ENCODE measurements at regions not wholly inside any gene's neighbourhood (a gene's known extent, or its start where the extent isn't known, plus 50 kb on each side); places are given as distances from the start of the nearest gene placed in this dataset.

DNA sequence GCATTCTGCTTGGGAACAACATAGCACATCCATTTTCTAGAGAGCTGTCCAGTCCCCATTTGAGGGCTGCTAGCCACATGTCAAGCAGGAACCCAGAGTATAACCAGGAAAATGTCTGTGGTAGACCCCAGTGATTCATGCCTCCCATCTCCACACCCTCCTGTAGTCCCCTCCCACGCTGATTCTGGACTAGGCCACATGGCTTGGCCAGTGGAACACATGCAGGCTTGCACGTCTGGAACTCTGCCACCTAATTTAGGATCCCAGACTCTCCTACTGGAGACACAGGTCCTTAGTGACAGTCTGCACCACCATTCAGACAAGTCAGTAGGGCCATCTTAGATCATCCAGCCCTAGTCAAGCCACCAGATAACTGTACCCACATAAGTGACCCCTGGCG lies 149.8 kb downstream of the ZIC5 start:
- no peak for DNase-seq

GRCh38 chr13:99819967-99820366 lies 151.6 kb downstream of the ZIC5 start:
- DNase-seq = no peak

- no peak for DNase-seq
These were observed 155.2 kb downstream of the ZIC5 start for GRCh38 chr13:99816321-99816720.

DNA sequence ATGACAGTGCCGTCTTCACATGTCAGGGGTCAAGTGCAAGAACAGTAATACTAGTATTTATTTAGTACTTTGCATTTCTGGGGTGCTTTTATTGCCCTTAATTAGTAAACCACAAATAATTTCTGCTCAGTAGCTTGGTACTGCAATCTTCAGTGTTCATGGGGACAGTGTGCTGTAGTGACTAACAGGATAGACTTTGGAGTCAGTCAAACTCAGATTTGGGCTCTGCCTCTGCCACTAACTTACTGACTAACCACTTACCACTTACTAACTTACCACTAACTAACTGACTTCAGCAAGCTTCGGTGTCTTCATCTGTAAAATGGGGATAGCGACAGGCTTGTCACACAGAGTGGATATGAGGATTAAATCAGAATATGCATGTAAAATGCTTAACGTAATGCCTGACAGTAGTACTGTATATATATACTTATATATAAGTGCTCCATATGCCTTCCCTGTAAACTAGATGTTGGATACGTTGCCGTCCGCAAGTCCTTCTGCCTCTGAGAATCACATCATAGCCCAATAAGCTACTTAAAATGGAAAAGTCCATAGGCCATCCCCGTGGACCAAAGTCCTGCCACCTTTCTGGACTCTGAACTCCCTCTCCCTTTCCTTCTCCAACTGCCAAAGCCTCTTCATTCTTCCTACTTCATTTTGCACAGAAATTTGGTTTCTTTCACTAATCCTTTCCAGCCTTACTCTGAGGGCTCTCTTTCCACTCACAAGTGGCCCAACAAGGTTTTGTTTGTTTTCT lies 158.1 kb downstream of the ZIC5 start:
- DNase-seq = no peak

- no peak for DNase-seq
These were observed 158.9 kb downstream of the ZIC5 start for GRCh38 chr13:99812625-99813024.

- no peak for DNase-seq
These were observed 160.4 kb downstream of the ZIC5 start for GRCh38 chr13:99811067-99811700.

GRCh38 chr13:99809926-99810325 lies 161.6 kb downstream of the ZIC5 start:
- no peak for DNase-seq

GRCh38 chr13:99809496-99809895 lies 162.1 kb downstream of the ZIC5 start:
- no peak for DNase-seq

GRCh38 chr13:99808786-99809185 lies 162.8 kb downstream of the ZIC5 start:
- DNase-seq = no peak

DNA sequence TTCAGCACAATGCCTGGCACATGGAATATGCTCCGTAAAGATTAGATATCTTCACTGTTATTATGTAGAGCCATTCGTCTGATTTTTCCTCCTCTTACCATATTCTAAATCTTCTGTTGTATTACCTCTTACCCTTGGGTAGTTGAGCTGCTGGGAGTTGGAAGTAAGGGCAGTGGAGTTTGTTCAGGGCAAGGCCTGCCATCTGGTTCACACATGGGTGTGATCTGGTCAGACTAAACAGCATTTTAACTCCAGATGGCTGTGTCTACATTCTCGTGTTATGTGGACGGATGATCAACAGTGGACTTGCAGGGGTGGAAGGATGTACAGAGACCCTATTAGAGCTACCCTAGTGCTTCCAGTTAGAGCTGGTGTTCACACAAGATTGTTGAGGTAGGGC lies 164.9 kb downstream of the ZIC5 start:
- DNase-seq = no peak

- DNase-seq = no peak
These were observed 166.2 kb downstream of the ZIC5 start for GRCh38 chr13:99805361-99805760.

GRCh38 chr13:99803141-99803540 lies 168.4 kb downstream of the ZIC5 start:
- no peak for DNase-seq

DNA sequence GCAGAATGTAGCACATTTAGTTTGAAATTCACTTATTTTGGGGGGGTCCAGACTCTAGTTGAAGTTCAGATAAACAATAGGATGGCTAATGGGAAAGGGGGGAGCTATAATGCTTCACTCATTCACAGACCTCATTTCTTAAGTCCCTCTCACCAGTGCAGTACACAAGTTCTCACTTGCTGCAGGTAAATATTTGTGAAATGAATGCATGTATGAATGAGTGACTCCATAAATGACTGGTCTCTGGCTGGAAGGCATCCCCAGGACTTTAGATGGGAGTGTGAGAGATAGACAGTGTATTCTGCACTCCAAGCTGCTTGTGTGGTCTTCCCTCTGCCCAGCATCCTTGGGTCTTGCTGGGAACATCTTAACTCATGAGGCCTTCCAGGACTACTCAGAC lies 169.2 kb downstream of the ZIC5 start:
- DNase-seq = no peak

DNA sequence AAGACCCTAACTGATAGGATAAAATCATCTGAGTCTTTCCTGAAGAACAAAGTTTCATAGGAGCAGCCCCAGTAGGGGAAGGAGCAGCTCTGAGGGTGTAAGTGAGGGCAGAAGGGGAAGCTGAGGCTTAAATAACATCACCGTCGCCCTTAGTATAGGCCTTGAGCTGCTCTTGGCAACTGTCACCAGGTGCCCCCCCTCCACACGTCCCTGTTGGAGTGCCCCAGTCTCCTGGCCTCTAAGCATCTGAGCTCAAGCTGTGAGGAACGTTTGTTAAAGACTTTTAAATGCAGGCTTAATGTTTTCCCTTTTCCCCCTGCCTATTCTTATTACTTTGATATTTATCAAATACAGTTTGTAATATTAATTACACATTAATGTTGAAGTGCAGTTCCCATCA lies 170.6 kb downstream of the ZIC5 start:
- DNase-seq = no peak

DNA sequence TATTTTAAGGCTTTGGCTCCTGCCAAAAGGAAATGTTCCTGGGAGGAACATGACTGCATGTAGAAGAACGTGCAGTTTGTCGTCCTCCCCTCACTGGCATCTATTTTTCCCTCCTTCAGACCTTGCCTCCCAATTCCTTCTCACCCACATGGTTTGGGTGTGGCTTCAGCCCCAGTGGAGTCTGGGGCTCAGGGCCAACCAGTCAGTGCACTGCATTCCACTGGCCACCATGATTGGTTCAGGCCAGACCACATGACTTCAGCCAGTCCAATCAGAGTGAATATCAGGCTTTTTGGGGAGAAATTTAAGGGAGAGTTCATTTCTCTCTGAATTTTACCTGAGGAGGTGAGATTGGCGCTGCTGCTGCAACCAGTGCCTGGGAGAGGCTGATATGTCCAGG lies 171.6 kb downstream of the ZIC5 start:
- no peak for DNase-seq

DNA sequence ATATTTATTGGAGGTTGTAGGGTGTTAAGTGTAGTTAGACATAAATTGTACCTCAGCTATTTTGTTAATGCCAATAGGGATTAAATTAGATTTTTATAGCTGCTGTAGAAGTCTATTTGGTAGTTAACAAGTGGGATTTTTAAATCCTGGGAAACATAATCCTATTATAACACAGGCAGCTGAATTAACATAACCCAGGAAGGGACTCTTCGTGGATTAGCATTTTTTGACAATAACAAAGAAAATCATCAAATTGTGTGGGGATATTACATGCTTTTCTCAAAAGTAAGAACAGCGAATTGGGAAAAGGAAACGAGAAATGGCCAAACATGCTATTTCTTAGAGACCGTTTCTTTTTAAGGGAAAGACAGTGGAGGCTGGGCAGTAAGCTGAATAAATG lies 172.8 kb downstream of the ZIC5 start:
- no peak for DNase-seq

- DNase-seq = no peak
These were observed 173.9 kb downstream of the ZIC5 start for GRCh38 chr13:99797691-99798090.

- DNase-seq = peak; percentile 83
These were observed 175.3 kb downstream of the ZIC5 start for GRCh38 chr13:99796175-99796819.

DNA sequence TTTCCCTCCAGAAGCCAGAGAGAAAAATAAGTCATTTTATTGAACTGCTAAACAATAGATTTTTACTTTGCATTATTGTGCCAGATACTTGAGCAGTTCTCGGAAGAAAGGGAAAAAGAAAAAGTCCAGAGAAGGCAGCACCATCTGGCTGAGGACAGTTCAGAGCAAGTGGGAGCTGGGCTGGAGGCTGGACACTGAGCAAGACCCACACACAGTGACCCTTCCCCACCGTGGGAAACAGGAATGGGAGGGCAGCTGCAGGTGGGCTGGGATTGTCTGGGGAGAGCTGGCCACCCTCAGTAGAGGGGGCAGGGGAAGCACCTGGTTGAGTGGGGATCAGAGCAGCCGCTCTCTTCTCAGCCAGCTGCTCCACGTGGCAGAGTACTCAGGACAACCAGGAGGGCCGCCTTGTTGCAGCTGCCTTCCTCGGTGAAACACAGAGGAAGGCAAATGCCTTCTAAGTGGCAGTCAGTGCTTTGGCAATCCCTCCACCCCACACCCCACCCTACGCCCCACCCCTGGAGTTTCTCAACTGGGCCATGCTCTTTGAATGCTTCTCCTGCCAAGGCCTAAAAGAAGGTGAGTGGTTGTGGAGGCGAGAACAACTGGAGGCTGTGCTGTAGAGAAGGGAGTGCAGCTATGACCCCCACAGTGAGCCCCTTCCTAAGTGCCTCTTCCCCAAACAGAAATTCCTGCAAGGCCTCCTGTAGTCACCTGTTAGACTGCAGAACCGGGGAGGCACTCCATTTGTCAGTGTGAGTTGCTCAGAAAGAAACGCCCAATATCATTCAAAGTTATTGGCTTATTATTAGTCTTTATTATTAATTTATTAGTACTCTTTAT lies 179.3 kb downstream of the ZIC5 start:
- no peak for DNase-seq

DNA sequence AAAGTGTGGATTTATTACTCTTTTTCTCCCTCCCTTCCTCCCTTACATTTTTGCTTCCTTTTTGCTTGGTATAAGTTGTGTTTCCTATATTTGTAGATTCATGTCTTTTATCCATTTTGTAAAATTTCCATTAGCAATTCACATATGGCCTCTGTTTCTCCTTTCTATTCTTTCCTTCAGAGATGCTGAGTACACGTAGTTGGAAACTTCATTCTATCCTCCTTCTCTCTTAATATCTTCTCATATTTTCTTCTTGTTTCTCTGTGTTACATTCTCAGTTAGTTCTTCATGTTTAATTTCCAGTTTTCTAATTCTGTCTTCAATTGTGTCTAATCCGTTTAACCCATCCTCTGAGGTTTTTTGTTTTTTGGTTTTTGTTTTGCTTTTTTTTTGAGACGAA lies 188.9 kb downstream of the ZIC5 start:
- DNase-seq = no peak

GRCh38 chr13:99778500-99778899 lies 193.1 kb downstream of the ZIC5 start:
- DNase-seq = no peak

DNA sequence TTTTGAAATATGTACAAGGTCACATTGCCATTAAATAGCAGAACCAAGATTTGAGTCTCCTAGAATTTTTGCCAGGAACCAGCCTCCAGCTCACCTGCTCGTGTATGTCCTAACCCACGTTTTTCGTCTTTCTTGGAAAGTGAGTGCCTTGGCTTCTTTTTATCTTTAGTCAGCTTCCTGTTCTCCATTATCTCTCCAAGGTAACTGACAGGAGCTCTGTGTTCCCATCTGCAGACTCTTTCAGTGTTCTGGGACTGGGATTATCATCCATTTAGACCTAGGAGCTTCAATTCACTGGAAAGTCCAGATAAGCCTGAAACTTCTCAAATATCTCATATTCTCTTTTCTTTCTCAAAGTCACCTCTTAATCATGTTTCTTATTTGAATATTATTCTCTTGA lies 193.7 kb downstream of the ZIC5 start:
- DNase-seq = no peak

DNA sequence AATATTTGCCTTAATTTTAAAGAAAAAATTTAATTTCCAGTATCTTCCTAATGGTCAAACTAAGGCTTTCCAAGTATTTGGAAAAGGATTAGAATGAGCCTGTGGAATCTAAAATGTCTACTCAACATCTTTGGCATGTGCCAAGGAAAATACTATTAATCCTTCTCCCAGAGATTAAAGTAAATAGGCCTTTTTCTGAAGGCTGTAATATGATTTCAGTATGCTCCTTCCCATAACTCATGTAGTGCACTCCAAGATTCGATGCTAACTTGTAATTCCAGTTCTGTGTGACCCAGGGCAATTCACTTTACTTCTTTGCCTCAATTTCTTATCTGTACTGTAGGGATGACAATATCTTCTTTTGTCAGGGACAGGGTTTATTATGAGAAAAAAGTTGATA lies 196.9 kb downstream of the ZIC5 start:
- no peak for DNase-seq

All from tongue (tissue), 1 donor.